Effector memory CD8-positive, alpha-beta T cell (primary cell): ENCODE measurements at regions not wholly inside any gene's neighbourhood (a gene's known extent, or its start where the extent isn't known, plus 50 kb on each side); places are given as distances from the start of the nearest gene placed in this dataset.

Source experiments
- ATAC-seq: fragments of 150-1000 bp; cut with Tn5 transposase; replicated peaks from 2 replicates; pipeline ENCODE4 v1.10.0; 2021; ENCODE audit warnings: mild to moderate bottlenecking, moderate library complexity
- DNase-seq, 3 experiments: peaks; one replicate each; pipeline ENCODE4 v3.0.0; 2021
- H3K27ac Mint-ChIP-seq, 2 donors: one replicate each; pipeline ENCODE4 v1.8.0; 2022; ENCODE audit warnings: mild to moderate bottlenecking in 2 of 2, mixed read lengths in 2 of 2, moderate library complexity in 2 of 2
- H3K27me3 Mint-ChIP-seq, 2 donors: one replicate each; pipeline ENCODE4 v1.8.0; 2022; ENCODE audit warnings: mixed read lengths in 2 of 2
- H3K36me3 Mint-ChIP-seq: one replicate; pipeline ENCODE4 v1.8.0; 2022; ENCODE audit warnings: mild to moderate bottlenecking, moderate library complexity, mixed read lengths; ENCODE audit not compliant: insufficient read depth
- H3K4me1 Mint-ChIP-seq, 2 donors: one replicate each; pipeline ENCODE4 v1.8.0; 2022; ENCODE audit warnings: low read depth in 2 of 2, mixed read lengths in 2 of 2
- H3K4me3 Mint-ChIP-seq, 2 donors: one replicate each; pipeline ENCODE4 v1.8.0; 2022; ENCODE audit warnings: mild to moderate bottlenecking in 2 of 2, mixed read lengths in 2 of 2, moderate library complexity in 2 of 2
- H3K9me3 Mint-ChIP-seq, 2 donors: one replicate each; pipeline ENCODE4 v1.8.0; 2022; ENCODE audit warnings: mixed read lengths in 2 of 2

- no peak for DNase-seq
- Mint-ChIP-seq H3K36me3 (no peaks in the 10 kb centered on the region), H3K27me3 (no peaks in the 10 kb centered on the region), H3K9me3 (peaks cover 4 to 24% of the 10 kb centered on the region in 2 donors), H3K4me3 (no peak overlapping the region), H3K27ac (no peak overlapping the region), H3K4me1 (no peaks in the 10 kb centered on the region)
- ATAC-seq, result no peak
Observed at GRCh38 chr14:83780321-83780720, 1749.6 kb upstream of the FLRT2 start.

GRCh38 chr14:83798421-83798820, 1731.5 kb upstream of the FLRT2 start:
- no peaks in the 10 kb centered on the region for H3K27me3 Mint-ChIP-seq
- no peak overlapping the region for H3K27ac Mint-ChIP-seq
- ATAC-seq (no peak), DNase-seq (no peak)
- no peaks in the 10 kb centered on the region for H3K36me3 Mint-ChIP-seq
- H3K4me3 Mint-ChIP-seq, result no peak overlapping the region
- H3K4me1 Mint-ChIP-seq, result no peaks in the 10 kb centered on the region
- H3K9me3 Mint-ChIP-seq, result peaks cover 5 to 9% of the 10 kb centered on the region in 2 donors

GRCh38 chr14:83799233-83799632, 1730.7 kb upstream of the FLRT2 start:
- no peaks in the 10 kb centered on the region for H3K36me3 Mint-ChIP-seq
- no peaks in the 10 kb centered on the region for H3K27me3 Mint-ChIP-seq
- DNase-seq (no peak), ATAC-seq (no peak)
- no peaks in the 10 kb centered on the region for H3K4me1 Mint-ChIP-seq
- no peak overlapping the region for H3K4me3 Mint-ChIP-seq
- H3K27ac Mint-ChIP-seq, result no peak overlapping the region
- H3K9me3 Mint-ChIP-seq, result peaks cover 4 to 7% of the 10 kb centered on the region in 2 donors

- Mint-ChIP-seq H3K27ac (no peak overlapping the region), H3K27me3 (no peaks in the 10 kb centered on the region), H3K9me3 (peaks cover 2 to 20% of the 10 kb centered on the region in 2 donors), H3K4me1 (no peaks in the 10 kb centered on the region), H3K36me3 (no peaks in the 10 kb centered on the region), H3K4me3 (no peak overlapping the region)
- ATAC-seq (no peak), DNase-seq (no peak)
Observed at GRCh38 chr14:83814896-83815295, 1715.0 kb upstream of the FLRT2 start.

GRCh38 chr14:83816761-83817160, 1713.2 kb upstream of the FLRT2 start:
- no peak for ATAC-seq

GRCh38 chr14:83825843-83826242, 1704.1 kb upstream of the FLRT2 start:
- no peaks in the 10 kb centered on the region for H3K36me3 Mint-ChIP-seq
- DNase-seq (no peak), ATAC-seq (no peak)
- peaks cover 8 to 15% of the 10 kb centered on the region in 2 donors for H3K9me3 Mint-ChIP-seq
- no peaks in the 10 kb centered on the region for H3K27me3 Mint-ChIP-seq
- no peaks in the 10 kb centered on the region for H3K4me1 Mint-ChIP-seq
- no peak overlapping the region for H3K27ac Mint-ChIP-seq
- H3K4me3 Mint-ChIP-seq, result no peak overlapping the region

More at GRCh38 chr14:83816761-83817160, 1713.2 kb upstream of the FLRT2 start:
- no peaks in the 10 kb centered on the region for H3K27me3 Mint-ChIP-seq
- H3K36me3 Mint-ChIP-seq, result no peaks in the 10 kb centered on the region
- no peak overlapping the region for H3K27ac Mint-ChIP-seq
- no peaks in the 10 kb centered on the region for H3K4me1 Mint-ChIP-seq
- peaks cover 4 to 7% of the 10 kb centered on the region in 2 donors for H3K9me3 Mint-ChIP-seq
- DNase-seq, result no peak
- H3K4me3 Mint-ChIP-seq, result no peak overlapping the region

GRCh38 chr14:83826838-83827237, 1703.1 kb upstream of the FLRT2 start:
- H3K4me3 Mint-ChIP-seq, result no peak overlapping the region
- no peaks in the 10 kb centered on the region for H3K36me3 Mint-ChIP-seq
- H3K27me3 Mint-ChIP-seq, result no peaks in the 10 kb centered on the region
- no peak for ATAC-seq
- DNase-seq, result no peak
- no peak overlapping the region for H3K27ac Mint-ChIP-seq
- H3K4me1 Mint-ChIP-seq, result no peaks in the 10 kb centered on the region
- H3K9me3 Mint-ChIP-seq, result peaks cover 8 to 11% of the 10 kb centered on the region in 2 donors

- DNase-seq (no peak), ATAC-seq (no peak)
- H3K9me3 Mint-ChIP-seq, result peaks cover 8 to 11% of the 10 kb centered on the region in 2 donors
- no peaks in the 10 kb centered on the region for H3K36me3 Mint-ChIP-seq
- H3K4me3 Mint-ChIP-seq, result no peak overlapping the region
- H3K4me1 Mint-ChIP-seq, result no peaks in the 10 kb centered on the region
- no peak overlapping the region for H3K27ac Mint-ChIP-seq
- H3K27me3 Mint-ChIP-seq, result no peaks in the 10 kb centered on the region
Observed at GRCh38 chr14:83827383-83827782, 1702.6 kb upstream of the FLRT2 start.

- H3K27ac Mint-ChIP-seq, result no peak overlapping the region
- no peaks in the 10 kb centered on the region for H3K36me3 Mint-ChIP-seq
- peaks cover 8 to 11% of the 10 kb centered on the region in 2 donors for H3K9me3 Mint-ChIP-seq
- no peaks in the 10 kb centered on the region for H3K4me1 Mint-ChIP-seq
- no peaks in the 10 kb centered on the region for H3K27me3 Mint-ChIP-seq
- ATAC-seq, result no peak
- H3K4me3 Mint-ChIP-seq, result no peak overlapping the region
- no peak for DNase-seq
Observed at GRCh38 chr14:83828406-83828805, 1701.5 kb upstream of the FLRT2 start.

GRCh38 chr14:83830316-83830715, 1699.6 kb upstream of the FLRT2 start:
- H3K27ac Mint-ChIP-seq, result no peak overlapping the region
- ATAC-seq (no peak), DNase-seq (no peak)
- no peaks in the 10 kb centered on the region for H3K4me1 Mint-ChIP-seq
- H3K4me3 Mint-ChIP-seq, result no peak overlapping the region
- H3K27me3 Mint-ChIP-seq, result no peaks in the 10 kb centered on the region
- peaks cover 8% of the 10 kb centered on the region in 2 donors for H3K9me3 Mint-ChIP-seq
- no peaks in the 10 kb centered on the region for H3K36me3 Mint-ChIP-seq

GRCh38 chr14:83838226-83838625, 1691.7 kb upstream of the FLRT2 start:
- Mint-ChIP-seq H3K27me3 (no peaks in the 10 kb centered on the region), H3K4me3 (no peak overlapping the region), H3K4me1 (no peaks in the 10 kb centered on the region), H3K36me3 (no peaks in the 10 kb centered on the region), H3K9me3 (peaks cover 0 to 5% of the 10 kb centered on the region in 2 donors), H3K27ac (no peak overlapping the region)
- ATAC-seq, result no peak
- DNase-seq, result no peak

GRCh38 chr14:83842547-83842946, 1687.4 kb upstream of the FLRT2 start:
- Mint-ChIP-seq H3K36me3 (no peaks in the 10 kb centered on the region), H3K9me3 (peaks cover 0 to 8% of the 10 kb centered on the region in 2 donors)
- ATAC-seq, result no peak

GRCh38 chr14:83847102-83847501, 1682.8 kb upstream of the FLRT2 start:
- ATAC-seq (no peak), DNase-seq (no peak)
- Mint-ChIP-seq H3K4me1 (no peaks in the 10 kb centered on the region), H3K27ac (no peak overlapping the region), H3K9me3 (peaks cover 0 to 8% of the 10 kb centered on the region in 2 donors), H3K27me3 (no peaks in the 10 kb centered on the region), H3K36me3 (no peaks in the 10 kb centered on the region), H3K4me3 (no peak overlapping the region)

More at GRCh38 chr14:83842547-83842946, 1687.4 kb upstream of the FLRT2 start:
- Mint-ChIP-seq H3K27me3 (no peaks in the 10 kb centered on the region), H3K4me3 (no peak overlapping the region), H3K27ac (no peak overlapping the region), H3K4me1 (no peaks in the 10 kb centered on the region)
- DNase-seq, result no peak

GRCh38 chr14:83850092-83850491, 1679.9 kb upstream of the FLRT2 start:
- no peak for ATAC-seq
- Mint-ChIP-seq H3K27me3 (no peaks in the 10 kb centered on the region), H3K9me3 (peaks cover 7 to 9% of the 10 kb centered on the region in 2 donors), H3K4me1 (no peaks in the 10 kb centered on the region), H3K27ac (no peak overlapping the region), H3K36me3 (no peaks in the 10 kb centered on the region), H3K4me3 (no peak overlapping the region)
- DNase-seq, result no peak

GRCh38 chr14:83856334-83856733, 1673.6 kb upstream of the FLRT2 start:
- H3K36me3 Mint-ChIP-seq, result no peaks in the 10 kb centered on the region
- peaks cover 19 to 29% of the 10 kb centered on the region in 2 donors for H3K9me3 Mint-ChIP-seq
- H3K4me3 Mint-ChIP-seq, result no peak overlapping the region

More at GRCh38 chr14:83856334-83856733, 1673.6 kb upstream of the FLRT2 start:
- no peaks in the 10 kb centered on the region for H3K27me3 Mint-ChIP-seq
- H3K4me1 Mint-ChIP-seq, result no peaks in the 10 kb centered on the region
- ATAC-seq (no peak), DNase-seq (no peak)
- H3K27ac Mint-ChIP-seq, result no peak overlapping the region
